NCI-H2081 (cell line): ENCODE measurements at regions not wholly inside any gene's neighbourhood (a gene's known extent, or its start where the extent isn't known, plus 50 kb on each side); places are given as distances from the start of the nearest gene placed in this dataset.
"Not testable (repeated sequence)": the region's sequence is repeated elsewhere in the genome, so short reads cannot be mapped to it uniquely, and the experiment has no call there.

Source experiments
- DNase-seq, 2 experiments: peaks; one replicate each; lab custom pipeline; 2025; lab: John Stamatoyannopoulos, UW

GRCh38 chr2:5145053-5145452 is 547.1 kb upstream of the SOX11 start:
- no peak for DNase-seq

GRCh38 chr2:5145801-5146200 is 546.4 kb upstream of the SOX11 start:
- no peak for DNase-seq

- no peak for DNase-seq
Measured at GRCh38 chr2:5148392-5149085, 543.6 kb upstream of the SOX11 start.

GRCh38 chr2:5150871-5151270 is 541.3 kb upstream of the SOX11 start:
- DNase-seq: no peak

- no peak for DNase-seq
Measured at GRCh38 chr2:5164776-5165525, 527.2 kb upstream of the SOX11 start.

- DNase-seq: no peak
Measured at GRCh38 chr2:5172923-5173322, 519.3 kb upstream of the SOX11 start.

- no peak for DNase-seq
Measured at GRCh38 chr2:5173876-5174535, 518.2 kb upstream of the SOX11 start.

- DNase-seq: no peak
Measured at GRCh38 chr2:5175231-5175630, 517.0 kb upstream of the SOX11 start.

GRCh38 chr2:5176764-5177163 is 515.4 kb upstream of the SOX11 start:
- no peak for DNase-seq

GRCh38 chr2:5183031-5183430 is 509.2 kb upstream of the SOX11 start:
- no peak for DNase-seq

- DNase-seq: no peak
Measured at GRCh38 chr2:5187283-5187682, 504.9 kb upstream of the SOX11 start.

GRCh38 chr2:5188636-5189035 is 503.5 kb upstream of the SOX11 start:
- DNase-seq: no peak

GRCh38 chr2:5190023-5190422 is 502.2 kb upstream of the SOX11 start:
- no peak for DNase-seq

GRCh38 chr2:5195636-5196035 is 496.5 kb upstream of the SOX11 start:
- no peak for DNase-seq

GRCh38 chr2:5203134-5203755 is 488.9 kb upstream of the SOX11 start:
- no peak for DNase-seq

GRCh38 chr2:5206742-5207141 is 485.4 kb upstream of the SOX11 start:
- DNase-seq: not testable (repeated sequence)

- no peak for DNase-seq
Measured at GRCh38 chr2:5215989-5216607, 476.1 kb upstream of the SOX11 start.

- DNase-seq: peak in 1 of 2 experiments; percentile 4
Measured at GRCh38 chr2:5227062-5227699, 465.0 kb upstream of the SOX11 start.

GRCh38 chr2:5229574-5229973 is 462.6 kb upstream of the SOX11 start:
- DNase-seq: no peak

- no peak for DNase-seq
Measured at GRCh38 chr2:5230444-5230843, 461.7 kb upstream of the SOX11 start.

GRCh38 chr2:5230855-5231254 is 461.3 kb upstream of the SOX11 start:
- no peak for DNase-seq

GRCh38 chr2:5231287-5231686 is 460.9 kb upstream of the SOX11 start:
- DNase-seq: no peak
